Vagina (tissue), 2 donors: ENCODE measurements at regions not wholly inside any gene's neighbourhood (a gene's known extent, or its start where the extent isn't known, plus 50 kb on each side); places are given as distances from the start of the nearest gene placed in this dataset.

ENCODE experiments used
- POLR2A ChIP-seq, 2 donors: fragments of 450-650 bp; IDR thresholded peaks; one replicate each; pipeline ENCODE4 v1.6.1; 2017; ENCODE audit warnings: antibody characterized with exemption in 2 of 2, mild to moderate bottlenecking in 2 of 2, moderate library complexity in 2 of 2
- POLR2AphosphoS5 ChIP-seq, 2 donors: sonication (generic); formaldehyde crosslinking; IDR thresholded peaks; one replicate each; pipeline ENCODE4 v1.9.0; 2017; ENCODE audit warnings: antibody characterized with exemption in 2 of 2, mild to moderate bottlenecking in 2 of 2, low read depth in 1 of 2; ENCODE audit not compliant: insufficient read depth in 1 of 2
- TF ChIP-seq, protein P1 (sequence below), 3 experiments: fragments of 450-650 bp in 2 of 3; fragments of 200-600 bp in 1 of 3; sonication (generic) in 1 of 3; IDR thresholded peaks; one replicate each; pipeline ENCODE4 v1.5.1; 2017 to 2019; ENCODE audit warnings: antibody characterized with exemption in 3 of 3, mild to moderate bottlenecking in 2 of 3, moderate library complexity in 2 of 3

DNA sequence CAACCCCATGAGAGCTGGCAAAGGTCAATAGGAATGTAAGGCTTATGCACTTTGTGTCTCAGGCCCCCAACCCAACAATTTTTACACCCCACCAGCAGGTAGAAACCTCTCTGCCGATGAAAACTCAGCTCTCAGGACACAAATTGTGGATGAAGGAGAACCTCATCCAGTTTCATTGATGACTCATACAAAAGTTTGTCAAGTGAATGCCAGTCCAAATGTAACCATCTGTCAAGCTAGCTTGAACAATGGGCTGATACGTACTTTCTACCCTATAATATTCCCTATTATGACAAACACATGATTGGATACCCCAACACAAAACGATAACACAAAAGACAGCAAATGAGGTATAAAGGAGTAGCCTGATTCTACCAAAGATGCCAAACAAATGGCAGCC lies 321.2 kb upstream of the TMEFF2 start:
- TF ChIP-seq POLR2A (IDR thresholded peaks at IDR 0.05) (no peak), POLR2AphosphoS5 (IDR thresholded peaks at IDR 0.05; ENCODE audit: insufficient read depth in 1 of 2, low read depth in 1 of 2) (no peak)
- TF ChIP-seq, protein P1, sequence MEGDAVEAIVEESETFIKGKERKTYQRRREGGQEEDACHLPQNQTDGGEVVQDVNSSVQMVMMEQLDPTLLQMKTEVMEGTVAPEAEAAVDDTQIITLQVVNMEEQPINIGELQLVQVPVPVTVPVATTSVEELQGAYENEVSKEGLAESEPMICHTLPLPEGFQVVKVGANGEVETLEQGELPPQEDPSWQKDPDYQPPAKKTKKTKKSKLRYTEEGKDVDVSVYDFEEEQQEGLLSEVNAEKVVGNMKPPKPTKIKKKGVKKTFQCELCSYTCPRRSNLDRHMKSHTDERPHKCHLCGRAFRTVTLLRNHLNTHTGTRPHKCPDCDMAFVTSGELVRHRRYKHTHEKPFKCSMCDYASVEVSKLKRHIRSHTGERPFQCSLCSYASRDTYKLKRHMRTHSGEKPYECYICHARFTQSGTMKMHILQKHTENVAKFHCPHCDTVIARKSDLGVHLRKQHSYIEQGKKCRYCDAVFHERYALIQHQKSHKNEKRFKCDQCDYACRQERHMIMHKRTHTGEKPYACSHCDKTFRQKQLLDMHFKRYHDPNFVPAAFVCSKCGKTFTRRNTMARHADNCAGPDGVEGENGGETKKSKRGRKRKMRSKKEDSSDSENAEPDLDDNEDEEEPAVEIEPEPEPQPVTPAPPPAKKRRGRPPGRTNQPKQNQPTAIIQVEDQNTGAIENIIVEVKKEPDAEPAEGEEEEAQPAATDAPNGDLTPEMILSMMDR (IDR thresholded peaks at IDR 0.05), result no peak
